A673 (cell line): ENCODE measurements at regions not wholly inside any gene's neighbourhood (a gene's known extent, or its start where the extent isn't known, plus 50 kb on each side); places are given as distances from the start of the nearest gene placed in this dataset.
A peak's percentile ranks its signal among the peaks of the same experiment; 100 is the strongest.

Experiments
- BruUV-seq: library from RNA; stranded (reverse); fragments of 400-500 nt; replicated peaks from 2 replicates; lab custom pipeline; 2021; lab: Mats Ljungman, UMichigan
- CTCF ChIA-PET: fragments of 300-600 bp; sonication (Branson Sonifier 250); formaldehyde crosslinking; loops from one replicate; lab custom pipeline; 2022; ENCODE audit warnings: antibody characterized with exemption; lab: Charles Lee
- POLR2A ChIA-PET: fragments of 300-600 bp; sonication (Branson Sonifier 250); formaldehyde crosslinking; loops from one replicate; lab custom pipeline; 2022; ENCODE audit warnings: antibody characterized with exemption; ENCODE audit not compliant: low non-redundant PET; lab: Charles Lee
- DNase-seq: peaks from one replicate; pipeline ENCODE4 v3.0.0-alpha.2; 2015; ENCODE audit warnings: low spot score
- H3K27ac ChIP-seq: fragments of 200-600 bp; sonication (generic); 2 replicates; pipeline ENCODE4 v1.5.1; 2016; ENCODE audit warnings: mixed run types, low read depth, mild to moderate bottlenecking, mixed read lengths, antibody characterized with exemption, low read length; ENCODE audit not compliant: poor library complexity, severe bottlenecking
- H3K27me3 ChIP-seq: fragments of 200-600 bp; sonication (generic); replicated peaks from 2 replicates; pipeline ENCODE4 v1.6.1; 2017; ENCODE audit warnings: mixed run types, low read depth, mild to moderate bottlenecking, mixed read lengths, antibody characterized with exemption, low read length; ENCODE audit not compliant: insufficient read depth, poor library complexity
- H3K36me3 ChIP-seq: fragments of 200-600 bp; sonication (generic); 2 replicates; pipeline ENCODE4 v1.6.1; 2016; ENCODE audit warnings: mixed run types, mild to moderate bottlenecking, mixed read lengths, antibody characterized with exemption, low read length; ENCODE audit not compliant: insufficient read depth, poor library complexity, severe bottlenecking
- H3K4me1 ChIP-seq: fragments of 200-600 bp; sonication (generic); 2 replicates; pipeline ENCODE4 v1.6.1; 2017; ENCODE audit warnings: mixed run types, mild to moderate bottlenecking, mixed read lengths, antibody characterized with exemption, low read length; ENCODE audit not compliant: insufficient read depth, poor library complexity, severe bottlenecking
- H3K4me3 ChIP-seq: fragments of 200-600 bp; sonication (generic); 2 replicates; pipeline ENCODE4 v1.5.1; 2016; ENCODE audit warnings: low read depth, mixed run types, mild to moderate bottlenecking, mixed read lengths, low read length; ENCODE audit not compliant: poor library complexity, severe bottlenecking
- H3K9me3 ChIP-seq: fragments of 200-600 bp; sonication (generic); 2 replicates; pipeline ENCODE4 v1.6.1; 2016; ENCODE audit warnings: mixed run types, low read depth, mild to moderate bottlenecking, mixed read lengths, antibody characterized with exemption, low read length; ENCODE audit not compliant: poor library complexity, severe bottlenecking
- EZH2 ChIP-seq: fragments of 200-600 bp; sonication (generic); IDR thresholded peaks from 2 replicates; pipeline ENCODE4 v1.6.1; 2017; ENCODE audit warnings: borderline replicate concordance, low read depth, mild to moderate bottlenecking, mixed read lengths, antibody characterized with exemption, low read length; ENCODE audit not compliant: poor library complexity, severe bottlenecking
- intact Hi-C: fragments of 100-400 bp; cut with micrococcal nuclease; formaldehyde crosslinking; loops from one replicate; pipeline ENCODE4 v1.10.0; 2022; ENCODE audit not compliant: unreplicated experiment
- TF ChIP-seq, protein P1 (sequence below): fragments of 300-800, 200-600 bp; sonication (generic); conservative IDR thresholded peaks from 2 replicates; pipeline ENCODE4 v1.5.1; 2017; ENCODE audit warnings: low read depth, mild to moderate bottlenecking, antibody characterized with exemption, low read length, moderate library complexity, mixed read lengths

- no peaks in the 10 kb centered on the region for H3K27me3 ChIP-seq
- BruUV-seq, result no TSS peak
- no peaks in the 10 kb centered on the region for H3K9me3 ChIP-seq
- no peak overlapping the region for H3K27ac ChIP-seq
- ChIA-PET POLR2A (no interaction called here), CTCF (no interaction called here)
- H3K4me3 ChIP-seq, result no peak overlapping the region
- TF ChIP-seq, protein P1, sequence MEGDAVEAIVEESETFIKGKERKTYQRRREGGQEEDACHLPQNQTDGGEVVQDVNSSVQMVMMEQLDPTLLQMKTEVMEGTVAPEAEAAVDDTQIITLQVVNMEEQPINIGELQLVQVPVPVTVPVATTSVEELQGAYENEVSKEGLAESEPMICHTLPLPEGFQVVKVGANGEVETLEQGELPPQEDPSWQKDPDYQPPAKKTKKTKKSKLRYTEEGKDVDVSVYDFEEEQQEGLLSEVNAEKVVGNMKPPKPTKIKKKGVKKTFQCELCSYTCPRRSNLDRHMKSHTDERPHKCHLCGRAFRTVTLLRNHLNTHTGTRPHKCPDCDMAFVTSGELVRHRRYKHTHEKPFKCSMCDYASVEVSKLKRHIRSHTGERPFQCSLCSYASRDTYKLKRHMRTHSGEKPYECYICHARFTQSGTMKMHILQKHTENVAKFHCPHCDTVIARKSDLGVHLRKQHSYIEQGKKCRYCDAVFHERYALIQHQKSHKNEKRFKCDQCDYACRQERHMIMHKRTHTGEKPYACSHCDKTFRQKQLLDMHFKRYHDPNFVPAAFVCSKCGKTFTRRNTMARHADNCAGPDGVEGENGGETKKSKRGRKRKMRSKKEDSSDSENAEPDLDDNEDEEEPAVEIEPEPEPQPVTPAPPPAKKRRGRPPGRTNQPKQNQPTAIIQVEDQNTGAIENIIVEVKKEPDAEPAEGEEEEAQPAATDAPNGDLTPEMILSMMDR, result peak; percentile 51
- TF ChIP-seq EZH2, result no peak
- intact Hi-C loops, result no loop called here
- no peaks in the 10 kb centered on the region for H3K36me3 ChIP-seq
- H3K4me1 ChIP-seq, result no peaks in the 10 kb centered on the region
- DNase-seq, result peak; percentile 25
Measured at GRCh38 chr14:39731912-39732311, 299.7 kb upstream of the FBXO33 start.

DNA sequence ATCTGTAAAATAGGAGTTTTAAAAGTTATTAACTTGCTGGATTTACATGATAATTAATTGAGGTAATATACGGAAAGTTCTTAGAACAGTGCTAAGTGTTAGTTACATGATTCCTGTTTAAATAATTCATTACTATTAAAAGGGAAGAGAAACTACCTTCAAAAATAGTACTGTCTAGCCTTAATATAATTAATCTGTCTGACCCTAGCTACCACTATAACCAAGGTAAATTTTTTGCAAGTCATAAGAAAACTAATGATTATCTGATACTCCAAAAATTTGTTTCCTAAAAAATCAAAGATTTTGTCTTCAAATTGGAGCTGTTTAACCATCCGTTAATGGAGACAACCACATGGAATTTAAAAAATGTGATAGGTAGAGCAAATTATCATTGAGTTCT, 294.3 kb upstream of the FBXO33 start:
- BruUV-seq, result no TSS peak

GRCh38 chr14:39722547-39723273, 290.5 kb upstream of the FBXO33 start:
- Histone ChIP-seq H3K36me3 (no peaks in the 10 kb centered on the region), H3K27me3 (no peaks in the 10 kb centered on the region), H3K4me3 (no peak overlapping the region), H3K4me1 (no peaks in the 10 kb centered on the region), H3K9me3 (no peaks in the 10 kb centered on the region), H3K27ac (no peak overlapping the region)
- no TSS peak for BruUV-seq
- intact Hi-C loops, result no loop called here
- DNase-seq, result no peak
- ChIA-PET CTCF (no interaction called here), POLR2A (no interaction called here)
- TF ChIP-seq, protein P1, result no peak
- TF ChIP-seq EZH2, result no peak

More for the DNA sequence above, 294.3 kb upstream of the FBXO33 start:
- no peaks in the 10 kb centered on the region for H3K36me3 ChIP-seq
- no peak for DNase-seq
- TF ChIP-seq EZH2, result no peak
- TF ChIP-seq, protein P1, result no peak
- CTCF ChIA-PET, result no interaction called here
- intact Hi-C loops, result no loop called here
- no peaks in the 10 kb centered on the region for H3K27me3 ChIP-seq
- no peaks in the 10 kb centered on the region for H3K4me1 ChIP-seq
- no peak overlapping the region for H3K4me3 ChIP-seq
- no peak overlapping the region for H3K27ac ChIP-seq
- H3K9me3 ChIP-seq, result no peaks in the 10 kb centered on the region
- POLR2A ChIA-PET, result no interaction called here
